SK-N-SH (cell line): ENCODE measurements at regions not wholly inside any gene's neighbourhood (a gene's known extent, or its start where the extent isn't known, plus 50 kb on each side); places are given as distances from the start of the nearest gene placed in this dataset.

ENCODE experiments used
- EZH2phosphoT487 ChIP-seq: fragments of 200-600 bp; sonication (generic); IDR thresholded peaks from 2 replicates; pipeline ENCODE4 v1.6.1; 2017; ENCODE audit warnings: low read depth, mixed run types, mild to moderate bottlenecking, antibody characterized with exemption, moderate library complexity, borderline replicate concordance
- FOXM1 ChIP-seq: IDR thresholded peaks from 2 replicates; pipeline ENCODE4 v1.4.0; 2012; ENCODE audit warnings: low read depth, mild to moderate bottlenecking
- GABPA ChIP-seq: IDR thresholded peaks from 2 replicates; pipeline ENCODE4 v1.4.0; 2012; ENCODE audit warnings: low read depth, mild to moderate bottlenecking
- MAX ChIP-seq: IDR thresholded peaks from 2 replicates; pipeline ENCODE4 v1.4.0; 2012; ENCODE audit warnings: low read depth
- NFIC ChIP-seq: IDR thresholded peaks from 2 replicates; pipeline ENCODE4 v1.4.0; 2012; ENCODE audit warnings: borderline replicate concordance
- POLR2AphosphoS5 ChIP-seq: IDR thresholded peaks from 2 replicates; pipeline ENCODE4 v1.6.1; 2012; ENCODE audit warnings: low read depth, low read length
- RFX5 ChIP-seq: IDR thresholded peaks from 2 replicates; pipeline ENCODE4 v1.6.1; 2012; ENCODE audit warnings: mild to moderate bottlenecking, improper control_type of control experiment, low read length
- RXRA ChIP-seq: IDR thresholded peaks from 2 replicates; pipeline ENCODE4 v1.4.0; 2012; ENCODE audit warnings: low read depth, mild to moderate bottlenecking, borderline replicate concordance
- SMC3 ChIP-seq: IDR thresholded peaks from 2 replicates; pipeline ENCODE4 v1.6.1; 2012; ENCODE audit warnings: low read depth, low read length, improper control_type of control experiment
- TAF1 ChIP-seq: IDR thresholded peaks from 2 replicates; pipeline ENCODE4 v1.6.1; 2012; ENCODE audit warnings: low read depth, mild to moderate bottlenecking, low read length, moderate library complexity, borderline replicate concordance
- ZBTB33 ChIP-seq: IDR thresholded peaks from 2 replicates; pipeline ENCODE4 v1.4.0; 2012; ENCODE audit warnings: low read depth, borderline replicate concordance
- TF ChIP-seq, protein P1 (sequence below): fragments of 200-600 bp; sonication (generic); IDR thresholded peaks from 2 replicates; pipeline ENCODE4 v1.6.1; 2017; ENCODE audit warnings: antibody characterized with exemption, mild to moderate bottlenecking, moderate library complexity
- TF ChIP-seq, protein P2 (sequence below): fragments of 150-350 bp; IDR thresholded peaks from 2 replicates; pipeline ENCODE4 v1.6.1; 2016; ENCODE audit warnings: mild to moderate bottlenecking, low read depth, low read length

GRCh38 chr1:218553197-218553596 is 208.1 kb downstream of the TGFB2 start:
- TF ChIP-seq MAX = no peak
- no peak for TF ChIP-seq RFX5
- TF ChIP-seq ZBTB33 = no peak
- TF ChIP-seq, protein P1, sequence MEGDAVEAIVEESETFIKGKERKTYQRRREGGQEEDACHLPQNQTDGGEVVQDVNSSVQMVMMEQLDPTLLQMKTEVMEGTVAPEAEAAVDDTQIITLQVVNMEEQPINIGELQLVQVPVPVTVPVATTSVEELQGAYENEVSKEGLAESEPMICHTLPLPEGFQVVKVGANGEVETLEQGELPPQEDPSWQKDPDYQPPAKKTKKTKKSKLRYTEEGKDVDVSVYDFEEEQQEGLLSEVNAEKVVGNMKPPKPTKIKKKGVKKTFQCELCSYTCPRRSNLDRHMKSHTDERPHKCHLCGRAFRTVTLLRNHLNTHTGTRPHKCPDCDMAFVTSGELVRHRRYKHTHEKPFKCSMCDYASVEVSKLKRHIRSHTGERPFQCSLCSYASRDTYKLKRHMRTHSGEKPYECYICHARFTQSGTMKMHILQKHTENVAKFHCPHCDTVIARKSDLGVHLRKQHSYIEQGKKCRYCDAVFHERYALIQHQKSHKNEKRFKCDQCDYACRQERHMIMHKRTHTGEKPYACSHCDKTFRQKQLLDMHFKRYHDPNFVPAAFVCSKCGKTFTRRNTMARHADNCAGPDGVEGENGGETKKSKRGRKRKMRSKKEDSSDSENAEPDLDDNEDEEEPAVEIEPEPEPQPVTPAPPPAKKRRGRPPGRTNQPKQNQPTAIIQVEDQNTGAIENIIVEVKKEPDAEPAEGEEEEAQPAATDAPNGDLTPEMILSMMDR = no peak
- no peak for TF ChIP-seq RXRA
- no peak for TF ChIP-seq TAF1
- TF ChIP-seq SMC3 = no peak
- no peak for TF ChIP-seq EZH2phosphoT487
- TF ChIP-seq NFIC = no peak
- TF ChIP-seq FOXM1 = no peak
- no peak for TF ChIP-seq POLR2AphosphoS5
- TF ChIP-seq, protein P2, sequence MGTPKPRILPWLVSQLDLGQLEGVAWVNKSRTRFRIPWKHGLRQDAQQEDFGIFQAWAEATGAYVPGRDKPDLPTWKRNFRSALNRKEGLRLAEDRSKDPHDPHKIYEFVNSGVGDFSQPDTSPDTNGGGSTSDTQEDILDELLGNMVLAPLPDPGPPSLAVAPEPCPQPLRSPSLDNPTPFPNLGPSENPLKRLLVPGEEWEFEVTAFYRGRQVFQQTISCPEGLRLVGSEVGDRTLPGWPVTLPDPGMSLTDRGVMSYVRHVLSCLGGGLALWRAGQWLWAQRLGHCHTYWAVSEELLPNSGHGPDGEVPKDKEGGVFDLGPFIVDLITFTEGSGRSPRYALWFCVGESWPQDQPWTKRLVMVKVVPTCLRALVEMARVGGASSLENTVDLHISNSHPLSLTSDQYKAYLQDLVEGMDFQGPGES = no peak
- TF ChIP-seq GABPA = no peak
